ENCODE measurements at regions not wholly inside any gene's neighbourhood (a gene's known extent, or its start where the extent isn't known, plus 50 kb on each side); places are given as distances from the start of the nearest gene placed in this dataset.

DNA sequence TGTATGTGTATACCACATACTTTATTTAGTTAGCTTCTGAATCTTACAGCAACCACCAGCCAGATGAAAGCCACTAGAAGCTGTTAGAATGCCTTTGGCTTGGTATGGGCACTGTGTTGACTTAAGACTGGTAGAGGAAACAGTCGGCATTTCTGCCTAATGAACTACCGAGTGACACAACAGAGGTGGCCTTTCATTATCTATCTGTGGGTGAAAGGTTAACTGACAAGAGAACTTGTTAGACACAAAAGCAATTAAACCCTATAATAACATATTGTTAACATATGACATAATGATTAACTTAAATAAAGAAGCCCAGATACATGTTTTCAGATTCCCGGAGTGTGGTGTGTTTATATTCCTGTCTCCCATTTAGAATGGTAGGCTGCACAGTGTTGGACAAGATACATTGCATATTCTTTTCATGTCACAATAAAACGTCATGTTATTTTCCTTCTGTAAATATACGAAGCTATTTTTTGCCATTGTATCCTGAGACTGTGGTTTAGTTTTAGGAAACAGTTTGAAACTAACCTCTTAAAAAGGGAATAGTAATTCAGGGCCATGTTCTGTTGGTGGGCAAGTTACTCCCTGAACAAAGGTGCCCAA, 181.5 kb downstream of the SLIT2 start:
- no peak overlapping the region for H3K4me3 ChIP-seq (replicated peaks in 1 of 3; ENCODE audit: insufficient read depth in 1 of 3, low read depth in 1 of 3, low read length in 3 of 3)
- H3K4me2 ChIP-seq (ENCODE audit: insufficient read depth, low read length) = peak overlapping the region; percentile 45
- DNase-seq (ENCODE audit: low read depth, low spot score) (peak; percentile 51), FAIRE-seq (no peak)
- BruUV-seq (replicated peaks) = no TSS peak
- POLR2A ChIA-PET = no interaction called here
- no peaks in the 10 kb centered on the region for H3K9me1 ChIP-seq (replicated peaks; ENCODE audit: control insufficient read depth, extremely low read depth, insufficient read depth, low read length)
- intact Hi-C loops (cut with micrococcal nuclease) (no loop called here), dilution Hi-C loops (cut with MboI; ENCODE audit: extremely low pct_ligation_motif_present, low sequenced_read_pairs) (no loop called here)
- H3K9ac ChIP-seq (replicated peaks; ENCODE audit: extremely low read depth, insufficient read depth, low read length) = no peak overlapping the region
- H3K36me3 ChIP-seq (ENCODE audit: control insufficient read depth in 2 of 2, extremely low read depth in 1 of 2, insufficient read depth in 2 of 2, low read length in 2 of 2) = no peaks in the 10 kb centered on the region
- TF ChIP-seq POLR2AphosphoS5 (IDR thresholded peaks at IDR 0.05; ENCODE audit: insufficient read depth, low read depth, low read length) (peak; percentile 16), EZH2 (IDR thresholded peaks at IDR 0.05; ENCODE audit: borderline replicate concordance, low read depth, low read length, severe bottlenecking) (no peak), MYC (IDR thresholded peaks at IDR 0.05; ENCODE audit: low read depth, low read length) (no peak), GATA2 (IDR thresholded peaks at IDR 0.05; ENCODE audit: insufficient read depth, insufficient read length, low read depth, low read length) (no peak)
- TF ChIP-seq, protein P1, sequence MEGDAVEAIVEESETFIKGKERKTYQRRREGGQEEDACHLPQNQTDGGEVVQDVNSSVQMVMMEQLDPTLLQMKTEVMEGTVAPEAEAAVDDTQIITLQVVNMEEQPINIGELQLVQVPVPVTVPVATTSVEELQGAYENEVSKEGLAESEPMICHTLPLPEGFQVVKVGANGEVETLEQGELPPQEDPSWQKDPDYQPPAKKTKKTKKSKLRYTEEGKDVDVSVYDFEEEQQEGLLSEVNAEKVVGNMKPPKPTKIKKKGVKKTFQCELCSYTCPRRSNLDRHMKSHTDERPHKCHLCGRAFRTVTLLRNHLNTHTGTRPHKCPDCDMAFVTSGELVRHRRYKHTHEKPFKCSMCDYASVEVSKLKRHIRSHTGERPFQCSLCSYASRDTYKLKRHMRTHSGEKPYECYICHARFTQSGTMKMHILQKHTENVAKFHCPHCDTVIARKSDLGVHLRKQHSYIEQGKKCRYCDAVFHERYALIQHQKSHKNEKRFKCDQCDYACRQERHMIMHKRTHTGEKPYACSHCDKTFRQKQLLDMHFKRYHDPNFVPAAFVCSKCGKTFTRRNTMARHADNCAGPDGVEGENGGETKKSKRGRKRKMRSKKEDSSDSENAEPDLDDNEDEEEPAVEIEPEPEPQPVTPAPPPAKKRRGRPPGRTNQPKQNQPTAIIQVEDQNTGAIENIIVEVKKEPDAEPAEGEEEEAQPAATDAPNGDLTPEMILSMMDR (IDR thresholded peaks at IDR 0.05; ENCODE audit: extremely low read depth in 1 of 2, insufficient read depth in 1 of 2, low read depth in 1 of 2, low read length in 2 of 2) = no peak
- TF ChIP-seq, protein P2, sequence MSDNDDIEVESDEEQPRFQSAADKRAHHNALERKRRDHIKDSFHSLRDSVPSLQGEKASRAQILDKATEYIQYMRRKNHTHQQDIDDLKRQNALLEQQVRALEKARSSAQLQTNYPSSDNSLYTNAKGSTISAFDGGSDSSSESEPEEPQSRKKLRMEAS (IDR thresholded peaks at IDR 0.05; ENCODE audit: insufficient read depth, insufficient read length) = no peak
- H2AFZ ChIP-seq (ENCODE audit: low read depth, low read length) = peak overlapping the region; percentile 54
- CTCF ChIA-PET = interaction anchor here (0.9 to 1.9 kb wide), 8 partner anchors 11 to 252 kb away, joined by 3 to 6 read pairs (median 3); no protein-coding TSS in a partner anchor
- H3K27me3 ChIP-seq (ENCODE audit: control insufficient read depth in 2 of 2, insufficient read depth in 2 of 2, low read length in 2 of 2) = no peaks in the 10 kb centered on the region
- H3K9me3 ChIP-seq (replicated peaks; ENCODE audit: control insufficient read depth, insufficient read depth, low read length) = no peaks in the 10 kb centered on the region
- H3K4me1 ChIP-seq (ENCODE audit: control insufficient read depth, extremely low read depth, insufficient read depth, low read length) = peaks cover 20% of the 10 kb centered on the region
- no peak overlapping the region for H3K27ac ChIP-seq (ENCODE audit: insufficient read depth, low read depth, low read length)
- no peaks in the 10 kb centered on the region for H4K20me1 ChIP-seq (replicated peaks; ENCODE audit: control insufficient read depth, extremely low read depth, insufficient read depth, low read length)
- no peaks in the 10 kb centered on the region for H3K79me2 ChIP-seq (ENCODE audit: control insufficient read depth, insufficient read depth, low read length)

Data from endothelial cell of umbilical vein (primary cell).